OCI-M2 (cell line): ENCODE measurements at regions not wholly inside any gene's neighbourhood (a gene's known extent, or its start where the extent isn't known, plus 50 kb on each side); places are given as distances from the start of the nearest gene placed in this dataset.

Experiments used
- DNase-seq: peaks from one replicate; lab custom pipeline; 2025; ENCODE audit not compliant: unreplicated experiment; lab: John Stamatoyannopoulos, UW

- no peak for DNase-seq
Measured at GRCh38 chr1:191641420-191642260, 516.6 kb upstream of the RGS18 start.

GRCh38 chr1:191643060-191643459, 515.2 kb upstream of the RGS18 start:
- no peak for DNase-seq

GRCh38 chr1:191648939-191649338, 509.3 kb upstream of the RGS18 start:
- DNase-seq, result no peak

GRCh38 chr1:191662051-191662450, 496.2 kb upstream of the RGS18 start:
- no peak for DNase-seq

- DNase-seq, result no peak
Measured at GRCh38 chr1:191662746-191663145, 495.5 kb upstream of the RGS18 start.

GRCh38 chr1:191668525-191668924, 489.7 kb upstream of the RGS18 start:
- no peak for DNase-seq

- DNase-seq, result no peak
Measured at GRCh38 chr1:191669629-191670028, 488.6 kb upstream of the RGS18 start.

- DNase-seq, result no peak
Measured at GRCh38 chr1:191671236-191671635, 487.0 kb upstream of the RGS18 start.

GRCh38 chr1:191674626-191675179, 483.6 kb upstream of the RGS18 start:
- DNase-seq, result no peak

GRCh38 chr1:191675856-191676783, 482.1 kb upstream of the RGS18 start:
- DNase-seq, result no peak

- no peak for DNase-seq
Measured at GRCh38 chr1:191685669-191686068, 472.6 kb upstream of the RGS18 start.

- no peak for DNase-seq
Measured at GRCh38 chr1:191687721-191688120, 470.5 kb upstream of the RGS18 start.

- no peak for DNase-seq
Measured at GRCh38 chr1:191690931-191691330, 467.3 kb upstream of the RGS18 start.

GRCh38 chr1:191693797-191694196, 464.5 kb upstream of the RGS18 start:
- DNase-seq, result no peak

GRCh38 chr1:191695865-191696264, 462.4 kb upstream of the RGS18 start:
- no peak for DNase-seq

GRCh38 chr1:191696354-191696753, 461.9 kb upstream of the RGS18 start:
- no peak for DNase-seq

GRCh38 chr1:191697556-191697955, 460.7 kb upstream of the RGS18 start:
- no peak for DNase-seq

- no peak for DNase-seq
Measured at GRCh38 chr1:191698246-191698645, 460.0 kb upstream of the RGS18 start.

GRCh38 chr1:191699343-191699742, 458.9 kb upstream of the RGS18 start:
- DNase-seq, result no peak

- DNase-seq, result no peak
Measured at GRCh38 chr1:191700922-191701321, 457.3 kb upstream of the RGS18 start.

- no peak for DNase-seq
Measured at GRCh38 chr1:191702124-191702523, 456.1 kb upstream of the RGS18 start.

- no peak for DNase-seq
Measured at GRCh38 chr1:191707288-191707687, 451.0 kb upstream of the RGS18 start.
